Renal cortex interstitium (tissue), 11 donors: ENCODE measurements at regions not wholly inside any gene's neighbourhood (a gene's known extent, or its start where the extent isn't known, plus 50 kb on each side); places are given as distances from the start of the nearest gene placed in this dataset.

Experiments used
- DNase-seq, 11 donors: peaks; one replicate each; pipeline ENCODE4 v3.0.0-alpha.2; 2013; ENCODE audit warnings: low read depth in 9 of 11, low spot score in 4 of 11; ENCODE audit errors: extremely low read depth in 1 of 11

GRCh38 chr5:133690746-133691145 is 78.4 kb upstream of the FSTL4 start:
- no peak for DNase-seq

- no peak for DNase-seq
These were observed 76.0 kb upstream of the FSTL4 start for GRCh38 chr5:133688391-133688790.

GRCh38 chr5:133687212-133688061 is 75.1 kb upstream of the FSTL4 start:
- no peak for DNase-seq

GRCh38 chr5:133686566-133686965 is 74.2 kb upstream of the FSTL4 start:
- DNase-seq = no peak

- DNase-seq = no peak
These were observed 73.2 kb upstream of the FSTL4 start for GRCh38 chr5:133685402-133686018.

- peak in 9 of 11 donors; percentile 24 to 60 (median 40) for DNase-seq
These were observed 71.6 kb upstream of the FSTL4 start for GRCh38 chr5:133683646-133684596.

GRCh38 chr5:133682451-133682850 is 70.1 kb upstream of the FSTL4 start:
- DNase-seq = no peak

GRCh38 chr5:133681896-133682295 is 69.6 kb upstream of the FSTL4 start:
- no peak for DNase-seq

- no peak for DNase-seq
These were observed 68.7 kb upstream of the FSTL4 start for GRCh38 chr5:133680830-133681565.

- no peak for DNase-seq
These were observed 67.2 kb upstream of the FSTL4 start for GRCh38 chr5:133679534-133679933.

- no peak for DNase-seq
These were observed 63.2 kb upstream of the FSTL4 start for GRCh38 chr5:133675376-133676154.

- no peak for DNase-seq
These were observed 58.0 kb upstream of the FSTL4 start for GRCh38 chr5:133670336-133670735.

GRCh38 chr5:133669472-133669871 is 57.1 kb upstream of the FSTL4 start:
- no peak for DNase-seq

- no peak for DNase-seq
These were observed 56.1 kb upstream of the FSTL4 start for GRCh38 chr5:133668458-133668857.

- DNase-seq = no peak
These were observed 54.9 kb upstream of the FSTL4 start for GRCh38 chr5:133667217-133667616.

GRCh38 chr5:133665571-133665970 is 53.2 kb upstream of the FSTL4 start:
- DNase-seq = no peak

GRCh38 chr5:133664422-133664821 is 52.1 kb upstream of the FSTL4 start:
- no peak for DNase-seq

- DNase-seq = no peak
These were observed 51.2 kb upstream of the FSTL4 start for GRCh38 chr5:133663397-133664054.
